ENCODE measurements at regions not wholly inside any gene's neighbourhood (a gene's known extent, or its start where the extent isn't known, plus 50 kb on each side); places are given as distances from the start of the nearest gene placed in this dataset.

DNA sequence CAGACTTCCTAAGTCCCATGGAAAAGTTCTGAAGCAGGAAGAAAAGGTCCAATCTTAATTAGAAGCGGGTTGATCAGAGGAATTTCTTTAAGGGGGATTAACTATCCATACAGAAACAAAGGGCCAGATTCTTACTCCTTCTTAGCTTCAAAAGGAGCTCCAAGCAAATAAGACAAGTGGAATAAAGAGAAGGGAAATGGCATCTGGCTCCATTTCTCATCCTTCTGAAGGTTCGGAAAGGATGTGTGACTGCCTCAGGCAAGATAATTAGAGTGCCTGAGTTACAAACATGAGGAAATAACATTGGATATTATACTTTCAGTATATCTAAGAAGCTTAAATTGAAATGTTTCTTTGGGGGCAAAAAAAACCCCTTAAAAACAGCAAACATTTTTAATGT, 88.1 kb upstream of the ADAMTS19 start:
- no peak overlapping the region for H3K27ac ChIP-seq (ENCODE audit: low read depth in 1 of 2, low read length in 2 of 2)
- H3K79me2 ChIP-seq (ENCODE audit: insufficient read depth, low read length): no peaks in the 10 kb centered on the region
- no peaks in the 10 kb centered on the region for H3K36me3 ChIP-seq (replicated peaks in 1 of 2; ENCODE audit: control insufficient read depth in 1 of 2, insufficient read depth in 2 of 2, low read length in 2 of 2)
- H3K9me3 Mint-ChIP-seq: peaks cover 0 to 6% (median 0%) of the 10 kb centered on the region in 7 donors
- H3K4me3 ChIP-seq (replicated peaks in 1 of 3; ENCODE audit: low read depth in 2 of 3, low read length in 3 of 3): no peak overlapping the region
- no CpG with 5 or more reads among the region's 2 CpGs for WGBS (ENCODE audit: insufficient coverage)
- no peak overlapping the region for H3K4me2 ChIP-seq (replicated peaks; ENCODE audit: extremely low read depth, low read length, poor library complexity, severe bottlenecking)
- no peaks in the 10 kb centered on the region for H4K20me1 ChIP-seq (ENCODE audit: insufficient read depth, low read length)
- H3K9me3 ChIP-seq (replicated peaks in 1 of 2; ENCODE audit: control insufficient read depth in 1 of 2, insufficient read depth in 1 of 2, low read length in 2 of 2): no peaks in the 10 kb centered on the region
- H2AFZ ChIP-seq (ENCODE audit: insufficient read depth, low read depth, low read length, poor library complexity, severe bottlenecking): no peak overlapping the region
- DNase-seq: no peak
- H3K4me3 Mint-ChIP-seq: no peak overlapping the region
- H3K4me1 Mint-ChIP-seq: peaks cover 3% of the 10 kb centered on the region
- no peaks in the 10 kb centered on the region for H3K27me3 ChIP-seq (ENCODE audit: control insufficient read depth in 2 of 2, insufficient read depth in 2 of 2, low read length in 2 of 2)
- H3K27me3 Mint-ChIP-seq (ENCODE audit: low read depth in 3 of 3): peaks cover 0 to 3% (median 0%) of the 10 kb centered on the region in 3 donors
- TF ChIP-seq, protein P1, sequence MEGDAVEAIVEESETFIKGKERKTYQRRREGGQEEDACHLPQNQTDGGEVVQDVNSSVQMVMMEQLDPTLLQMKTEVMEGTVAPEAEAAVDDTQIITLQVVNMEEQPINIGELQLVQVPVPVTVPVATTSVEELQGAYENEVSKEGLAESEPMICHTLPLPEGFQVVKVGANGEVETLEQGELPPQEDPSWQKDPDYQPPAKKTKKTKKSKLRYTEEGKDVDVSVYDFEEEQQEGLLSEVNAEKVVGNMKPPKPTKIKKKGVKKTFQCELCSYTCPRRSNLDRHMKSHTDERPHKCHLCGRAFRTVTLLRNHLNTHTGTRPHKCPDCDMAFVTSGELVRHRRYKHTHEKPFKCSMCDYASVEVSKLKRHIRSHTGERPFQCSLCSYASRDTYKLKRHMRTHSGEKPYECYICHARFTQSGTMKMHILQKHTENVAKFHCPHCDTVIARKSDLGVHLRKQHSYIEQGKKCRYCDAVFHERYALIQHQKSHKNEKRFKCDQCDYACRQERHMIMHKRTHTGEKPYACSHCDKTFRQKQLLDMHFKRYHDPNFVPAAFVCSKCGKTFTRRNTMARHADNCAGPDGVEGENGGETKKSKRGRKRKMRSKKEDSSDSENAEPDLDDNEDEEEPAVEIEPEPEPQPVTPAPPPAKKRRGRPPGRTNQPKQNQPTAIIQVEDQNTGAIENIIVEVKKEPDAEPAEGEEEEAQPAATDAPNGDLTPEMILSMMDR (IDR thresholded peaks at IDR 0.05): no peak
- H3K27ac Mint-ChIP-seq: no peak overlapping the region
- H3K36me3 Mint-ChIP-seq: no peaks in the 10 kb centered on the region
- no peak overlapping the region for H3K9ac ChIP-seq (ENCODE audit: insufficient read depth, low read length, poor library complexity, severe bottlenecking)
- no peaks in the 10 kb centered on the region for H3K4me1 ChIP-seq (ENCODE audit: control insufficient read depth in 1 of 2, insufficient read depth in 2 of 2, low read length in 2 of 2)
- intact Hi-C loops (cut with micrococcal nuclease): no loop called here

DNA sequence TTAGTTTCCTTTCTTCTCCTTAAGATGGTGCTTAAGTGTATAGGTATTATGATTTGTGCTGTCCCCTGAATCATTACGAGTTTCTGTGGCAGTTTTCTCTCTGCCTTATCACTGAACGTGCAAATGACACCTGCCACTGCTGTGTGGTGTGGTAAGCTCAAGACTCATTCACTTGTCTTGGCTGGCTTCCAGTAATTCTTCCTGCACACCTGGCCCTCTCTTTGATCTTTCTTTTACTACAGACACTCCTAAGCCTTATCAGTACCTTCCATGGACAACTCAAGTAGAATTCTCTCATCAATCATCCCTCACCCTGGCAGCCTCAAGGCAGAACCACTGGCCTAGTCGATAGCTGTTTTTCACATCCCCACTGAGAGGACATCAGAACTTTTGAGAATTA, 82.6 kb upstream of the ADAMTS19 start:
- 17% methylated on average over 1 of the region's 3 CpGs for WGBS (ENCODE audit: insufficient coverage)
- no peak overlapping the region for H3K27ac ChIP-seq (ENCODE audit: low read depth in 1 of 2, low read length in 2 of 2)
- H3K36me3 ChIP-seq (replicated peaks in 1 of 2; ENCODE audit: control insufficient read depth in 1 of 2, insufficient read depth in 2 of 2, low read length in 2 of 2): no peaks in the 10 kb centered on the region
- Mint-ChIP-seq H3K36me3 (no peaks in the 10 kb centered on the region), H3K27me3 (ENCODE audit: low read depth in 3 of 3) (no peaks in the 10 kb centered on the region), H3K4me1 (no peaks in the 10 kb centered on the region), H3K4me3 (no peak overlapping the region), H3K27ac (no peak overlapping the region), H3K9me3 (peaks cover 0 to 3% (median 0%) of the 10 kb centered on the region in 7 donors)
- no peak overlapping the region for H2AFZ ChIP-seq (ENCODE audit: insufficient read depth, low read depth, low read length, poor library complexity, severe bottlenecking)
- TF ChIP-seq, protein P1 (IDR thresholded peaks at IDR 0.05): no peak
- no peaks in the 10 kb centered on the region for H3K27me3 ChIP-seq (ENCODE audit: control insufficient read depth in 2 of 2, insufficient read depth in 2 of 2, low read length in 2 of 2)
- no peak overlapping the region for H3K9ac ChIP-seq (ENCODE audit: insufficient read depth, low read length, poor library complexity, severe bottlenecking)
- DNase-seq: no peak
- H3K4me3 ChIP-seq (replicated peaks in 1 of 3; ENCODE audit: low read depth in 2 of 3, low read length in 3 of 3): no peak overlapping the region
- no peaks in the 10 kb centered on the region for H3K9me3 ChIP-seq (replicated peaks in 1 of 2; ENCODE audit: control insufficient read depth in 1 of 2, insufficient read depth in 1 of 2, low read length in 2 of 2)
- H3K4me1 ChIP-seq (ENCODE audit: control insufficient read depth in 1 of 2, insufficient read depth in 2 of 2, low read length in 2 of 2): no peaks in the 10 kb centered on the region
- H4K20me1 ChIP-seq (ENCODE audit: insufficient read depth, low read length): no peaks in the 10 kb centered on the region
- no peaks in the 10 kb centered on the region for H3K79me2 ChIP-seq (ENCODE audit: insufficient read depth, low read length)
- H3K4me2 ChIP-seq (replicated peaks; ENCODE audit: extremely low read depth, low read length, poor library complexity, severe bottlenecking): no peak overlapping the region
- intact Hi-C loops (cut with micrococcal nuclease): no loop called here
